K562 (cell line): ENCODE measurements at regions not wholly inside any gene's neighbourhood (a gene's known extent, or its start where the extent isn't known, plus 50 kb on each side); places are given as distances from the start of the nearest gene placed in this dataset.

ENCODE experiments used
- ATAC-seq: fragments of 200-7000 bp; cut with Tn5 transposase; 3 replicates; pipeline ENCODE4 v1.9.1; 2020; ENCODE audit warnings: moderate library complexity
- BruUV-seq: library from RNA; stranded (reverse); fragments of 400-500 nt; replicated peaks from 2 replicates; lab custom pipeline; 2021; lab: Mats Ljungman, UMichigan
- CTCF ChIA-PET: fragments of 300-600 bp; formaldehyde crosslinking; extraction: SDS; loops from one replicate; lab custom pipeline; 2021; ENCODE audit warnings: low intra/inter-chr PET ratio; lab: Yijun Ruan, JAX
- POLR2A ChIA-PET: fragments of 300-600, 350-650 bp; sonication (Branson Sonifier 250); formaldehyde crosslinking; extraction: SDS; loops from one replicate; lab custom pipeline; 2021; ENCODE audit warnings: antibody characterized with exemption, inconsistent platforms; lab: Yijun Ruan, JAX
- DNase-seq, 4 experiments: peaks; one replicate each; pipeline versions ENCODE4 v3.0.0 to v3.0.0-alpha.2; 2011 to 2018; ENCODE audit warnings: low spot score in 3 of 4, mixed read lengths in 3 of 4; ENCODE audit errors: extremely low read depth in 1 of 4
- FAIRE-seq: peaks from 2 replicates; lab custom pipeline; 2011; peaks lifted over from hg19 to GRCh38; lab: Jason Lieb, UNC
- H2AFZ ChIP-seq: 2 replicates; pipeline ENCODE4 v1.6.0; 2011; ENCODE audit warnings: low read depth, low read length, control low read depth, inconsistent platforms
- H3K27ac ChIP-seq: fragments of 200-600 bp; 3 replicates; pipeline ENCODE4 v1.8.0; 2011; ENCODE audit warnings: low read depth, mild to moderate bottlenecking, control low read depth, inconsistent platforms, low read length, moderate library complexity, mixed read lengths; ENCODE audit errors: extremely low read depth
- H3K27me3 ChIP-seq, 2 experiments: fragments of 300-600 bp in 1 of 2; 2 replicates in 1 of 2; 3 replicates in 1 of 2; pipeline versions ENCODE4 v1.6.0 to v1.8.0; 2011; ENCODE audit warnings: inconsistent platforms in 2 of 2, low read length in 2 of 2, mild to moderate bottlenecking in 1 of 2, mixed read lengths in 1 of 2, moderate library complexity in 1 of 2; ENCODE audit not compliant: control insufficient read depth in 2 of 2, insufficient read depth in 2 of 2
- H3K36me3 ChIP-seq: fragments of 300-600 bp; 3 replicates; pipeline ENCODE4 v1.8.0; 2011; ENCODE audit warnings: mild to moderate bottlenecking, low read length, inconsistent platforms; ENCODE audit not compliant: control insufficient read depth, insufficient read depth
- H3K4me1 ChIP-seq, 2 experiments: fragments of 200-600 bp in 1 of 2; replicated peaks in 1 of 2; 2 replicates in 1 of 2; 3 replicates in 1 of 2; pipeline versions ENCODE4 v1.5.1 to v1.8.0; 2011; ENCODE audit warnings: inconsistent platforms in 2 of 2, low read length in 2 of 2, mild to moderate bottlenecking in 1 of 2, mixed read lengths in 1 of 2, moderate library complexity in 1 of 2; ENCODE audit not compliant: control insufficient read depth in 2 of 2, insufficient read depth in 2 of 2
- H3K4me2 ChIP-seq: 2 replicates; pipeline ENCODE4 v1.6.1; 2011; ENCODE audit warnings: low read length, control low read depth, inconsistent platforms, mixed read lengths; ENCODE audit not compliant: insufficient read depth
- H3K4me3 ChIP-seq: fragments of 200-600 bp; sonication (generic), shearing (Covaris generic); 2 replicates; pipeline ENCODE4 v1.5.1; 2016; ENCODE audit warnings: control low read depth, inconsistent platforms
- H3K79me2 ChIP-seq: fragments of 200-600 bp; 3 replicates; pipeline ENCODE4 v1.8.0; 2011; ENCODE audit warnings: low read length, inconsistent platforms; ENCODE audit not compliant: control insufficient read depth, insufficient read depth
- H3K9ac ChIP-seq, 2 experiments: 2 replicates each; pipeline versions ENCODE4 v1.6.0 to v1.6.1; 2011; ENCODE audit warnings: low read depth in 2 of 2, low read length in 2 of 2, control low read depth in 1 of 2, inconsistent platforms in 1 of 2, mild to moderate bottlenecking in 1 of 2, mixed read lengths in 1 of 2; ENCODE audit not compliant: insufficient read depth in 1 of 2
- H3K9me1 ChIP-seq: one replicate; pipeline ENCODE4 v1.6.0; 2011; ENCODE audit warnings: inconsistent platforms, mild to moderate bottlenecking, low read length, moderate library complexity; ENCODE audit not compliant: control insufficient read depth, insufficient read depth
- H3K9me3 ChIP-seq: replicated peaks from 2 replicates; pipeline ENCODE4 v1.5.1; 2011; ENCODE audit warnings: low read depth, low read length, inconsistent platforms; ENCODE audit not compliant: control insufficient read depth, insufficient read depth
- H4K20me1 ChIP-seq: replicated peaks from 2 replicates; pipeline ENCODE4 v1.6.1; 2011; ENCODE audit warnings: low read length, inconsistent platforms, mixed read lengths; ENCODE audit not compliant: control insufficient read depth, insufficient read depth
- ATF1 ChIP-seq, 2 experiments: fragments of 450-650 bp in 1 of 2; IDR thresholded peaks; 2 replicates each; pipeline ENCODE4 v1.6.1; 2016; ENCODE audit warnings: missing compliant biosample characterization in 1 of 2, missing genetic modification characterization in 1 of 2
- CREM ChIP-seq: IDR thresholded peaks from 2 replicates; pipeline ENCODE4 v1.6.1; 2014; ENCODE audit warnings: antibody characterized with exemption, low read depth
- ELF1 ChIP-seq: fragments of 200-800 bp; sonication (Bioruptor generic); IDR thresholded peaks from 2 replicates; pipeline ENCODE4 v1.6.1; 2016; ENCODE audit warnings: missing genetic modification characterization, missing compliant biosample characterization
- KLF10 ChIP-seq: fragments of 250-450 bp; sonication (Bioruptor Pico); IDR thresholded peaks from 2 replicates; pipeline ENCODE4 v1.6.1; 2021; ENCODE audit warnings: matching md5 sums
- MYC ChIP-seq, 2 experiments: fragments of 250-450 bp in 1 of 2; sonication (Bioruptor Pico) in 1 of 2; IDR thresholded peaks; 2 replicates each; pipeline versions ENCODE4 v1.5.1 to v1.6.1; 2012 to 2021; ENCODE audit warnings: low read depth in 2 of 2, borderline replicate concordance in 1 of 2, improper control_type of control experiment in 1 of 2, low read length in 1 of 2, mild to moderate bottlenecking in 1 of 2, moderate library complexity in 1 of 2
- PHF20 ChIP-seq: fragments of 450-650 bp; IDR thresholded peaks from 2 replicates; pipeline ENCODE4 v1.6.1; 2018; ENCODE audit not compliant: partially characterized antibody
- ZNF444 ChIP-seq: fragments of 250-450 bp; sonication (Bioruptor Pico); IDR thresholded peaks from 2 replicates; pipeline ENCODE4 v1.4.0; 2020; ENCODE audit warnings: mild to moderate bottlenecking, moderate library complexity
- WGBS: fragments of 100-300 bp; shearing (Covaris generic); methylation state at CpG from one replicate; pipeline ENCODE4 v1.1.6; 2016; ENCODE audit warnings: low coverage, mixed read lengths; ENCODE audit not compliant: insufficient coverage; ENCODE audit errors: missing lambda C conversion rate; 5-methylcytosine and 5-hydroxymethylcytosine counted together
- in situ Hi-C: fragments of 300-500 bp; cut with MboI; formaldehyde crosslinking; loops from 4 replicates; pipeline ENCODE4 v1.15.0; 2018; ENCODE audit warnings: inconsistent platforms, mixed read lengths
- intact Hi-C: fragments of 100-400 bp; cut with micrococcal nuclease; formaldehyde crosslinking; loops from 2 replicates; pipeline ENCODE4 v1.14.2; 2022
- TF ChIP-seq, protein P1 (sequence below): IDR thresholded peaks from 2 replicates; pipeline ENCODE4 v1.6.1; 2016; ENCODE audit warnings: missing genetic modification characterization, missing compliant biosample characterization
- TF ChIP-seq, protein P2 (sequence below): fragments of 250-450 bp; sonication (Bioruptor Pico); IDR thresholded peaks from 2 replicates; pipeline ENCODE4 v1.4.0; 2020

DNA sequence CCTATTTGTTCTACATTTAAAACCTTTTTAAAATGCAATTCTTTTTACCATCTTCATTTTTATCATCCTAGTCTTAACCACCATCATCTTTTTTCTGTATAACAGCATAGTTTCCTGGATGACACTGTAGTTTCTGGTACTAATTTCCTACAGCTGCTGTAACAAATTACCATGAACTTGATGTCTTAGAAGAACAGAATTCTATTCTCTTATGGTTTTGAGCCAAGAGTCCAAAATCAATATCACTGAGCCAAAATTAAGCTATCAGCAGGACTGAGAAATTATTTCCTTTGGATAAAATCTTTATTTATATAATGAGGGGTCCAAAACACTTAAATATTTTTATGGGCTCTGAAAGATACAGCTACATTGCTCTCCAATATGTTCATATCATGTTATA, 539.3 kb downstream of the METTL4 start (continued):
- no peak for TF ChIP-seq ZNF444
- no peak for TF ChIP-seq MYC (IDR thresholded peaks at IDR 0.05; ENCODE audit: low read depth, low read length)
- no peak for TF ChIP-seq MYC (CRISPR knock-in tag; IDR thresholded peaks at IDR 0.05; ENCODE audit: borderline replicate concordance, low read depth)

DNA sequence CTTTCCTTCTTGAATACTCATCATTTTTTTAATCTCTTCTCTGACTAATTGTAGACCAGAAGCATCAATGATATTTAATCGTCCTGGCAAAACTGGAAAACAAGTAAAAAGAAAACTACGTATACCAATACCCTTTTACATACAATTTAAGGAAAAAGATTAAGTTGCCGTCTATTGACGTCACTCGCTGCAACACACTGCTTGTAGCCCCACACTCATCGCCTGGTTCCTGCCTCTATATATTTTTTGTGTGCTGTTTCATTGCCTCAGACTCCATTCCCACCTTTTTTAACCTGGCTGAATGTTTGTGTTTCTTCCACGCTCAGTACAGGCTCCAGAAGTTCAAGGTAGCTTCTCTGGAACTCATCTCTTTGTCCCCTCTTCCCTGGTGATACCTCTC, 536.2 kb downstream of the METTL4 start:
- Histone ChIP-seq H3K79me2 (no peaks in the 10 kb centered on the region), H3K4me2 (peak overlapping the region; percentile 25), H3K27ac (no peak overlapping the region), H3K9me3 (no peaks in the 10 kb centered on the region), H3K9me1 (no peaks in the 10 kb centered on the region), H3K9ac (no peak overlapping the region), H3K36me3 (no peaks in the 10 kb centered on the region), H3K4me3 (no peak overlapping the region), H4K20me1 (no peaks in the 10 kb centered on the region), H2AFZ (peak overlapping the region; percentile 73), H3K4me1 (no peaks in the 10 kb centered on the region), H3K27me3 (0 out of 5 replicates have a peak, but pooled peaks cover 0 to 7% of the 10 kb centered on the region in 2 experiments)
- no TSS peak for BruUV-seq
- TF ChIP-seq KLF10 (no peak), CREM (peak; percentile 66), ELF1 (tag) (no peak), PHF20 (peak; percentile 8), ATF1 (CRISPR knock-in tag; IDR thresholded peaks at IDR 0.05) (no peak), ATF1 (tag; IDR thresholded peaks at IDR 0.05) (peak; percentile 41)
- TF ChIP-seq, protein P1, sequence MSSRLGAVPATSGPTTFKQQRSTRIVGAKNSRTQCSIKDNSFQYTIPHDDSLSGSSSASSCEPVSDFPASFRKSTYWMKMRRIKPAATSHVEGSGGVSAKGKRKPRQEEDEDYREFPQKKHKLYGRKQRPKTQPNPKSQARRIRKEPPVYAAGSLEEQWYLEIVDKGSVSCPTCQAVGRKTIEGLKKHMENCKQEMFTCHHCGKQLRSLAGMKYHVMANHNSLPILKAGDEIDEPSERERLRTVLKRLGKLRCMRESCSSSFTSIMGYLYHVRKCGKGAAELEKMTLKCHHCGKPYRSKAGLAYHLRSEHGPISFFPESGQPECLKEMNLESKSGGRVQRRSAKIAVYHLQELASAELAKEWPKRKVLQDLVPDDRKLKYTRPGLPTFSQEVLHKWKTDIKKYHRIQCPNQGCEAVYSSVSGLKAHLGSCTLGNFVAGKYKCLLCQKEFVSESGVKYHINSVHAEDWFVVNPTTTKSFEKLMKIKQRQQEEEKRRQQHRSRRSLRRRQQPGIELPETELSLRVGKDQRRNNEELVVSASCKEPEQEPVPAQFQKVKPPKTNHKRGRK (tag): no peak
- TF ChIP-seq, protein P2, sequence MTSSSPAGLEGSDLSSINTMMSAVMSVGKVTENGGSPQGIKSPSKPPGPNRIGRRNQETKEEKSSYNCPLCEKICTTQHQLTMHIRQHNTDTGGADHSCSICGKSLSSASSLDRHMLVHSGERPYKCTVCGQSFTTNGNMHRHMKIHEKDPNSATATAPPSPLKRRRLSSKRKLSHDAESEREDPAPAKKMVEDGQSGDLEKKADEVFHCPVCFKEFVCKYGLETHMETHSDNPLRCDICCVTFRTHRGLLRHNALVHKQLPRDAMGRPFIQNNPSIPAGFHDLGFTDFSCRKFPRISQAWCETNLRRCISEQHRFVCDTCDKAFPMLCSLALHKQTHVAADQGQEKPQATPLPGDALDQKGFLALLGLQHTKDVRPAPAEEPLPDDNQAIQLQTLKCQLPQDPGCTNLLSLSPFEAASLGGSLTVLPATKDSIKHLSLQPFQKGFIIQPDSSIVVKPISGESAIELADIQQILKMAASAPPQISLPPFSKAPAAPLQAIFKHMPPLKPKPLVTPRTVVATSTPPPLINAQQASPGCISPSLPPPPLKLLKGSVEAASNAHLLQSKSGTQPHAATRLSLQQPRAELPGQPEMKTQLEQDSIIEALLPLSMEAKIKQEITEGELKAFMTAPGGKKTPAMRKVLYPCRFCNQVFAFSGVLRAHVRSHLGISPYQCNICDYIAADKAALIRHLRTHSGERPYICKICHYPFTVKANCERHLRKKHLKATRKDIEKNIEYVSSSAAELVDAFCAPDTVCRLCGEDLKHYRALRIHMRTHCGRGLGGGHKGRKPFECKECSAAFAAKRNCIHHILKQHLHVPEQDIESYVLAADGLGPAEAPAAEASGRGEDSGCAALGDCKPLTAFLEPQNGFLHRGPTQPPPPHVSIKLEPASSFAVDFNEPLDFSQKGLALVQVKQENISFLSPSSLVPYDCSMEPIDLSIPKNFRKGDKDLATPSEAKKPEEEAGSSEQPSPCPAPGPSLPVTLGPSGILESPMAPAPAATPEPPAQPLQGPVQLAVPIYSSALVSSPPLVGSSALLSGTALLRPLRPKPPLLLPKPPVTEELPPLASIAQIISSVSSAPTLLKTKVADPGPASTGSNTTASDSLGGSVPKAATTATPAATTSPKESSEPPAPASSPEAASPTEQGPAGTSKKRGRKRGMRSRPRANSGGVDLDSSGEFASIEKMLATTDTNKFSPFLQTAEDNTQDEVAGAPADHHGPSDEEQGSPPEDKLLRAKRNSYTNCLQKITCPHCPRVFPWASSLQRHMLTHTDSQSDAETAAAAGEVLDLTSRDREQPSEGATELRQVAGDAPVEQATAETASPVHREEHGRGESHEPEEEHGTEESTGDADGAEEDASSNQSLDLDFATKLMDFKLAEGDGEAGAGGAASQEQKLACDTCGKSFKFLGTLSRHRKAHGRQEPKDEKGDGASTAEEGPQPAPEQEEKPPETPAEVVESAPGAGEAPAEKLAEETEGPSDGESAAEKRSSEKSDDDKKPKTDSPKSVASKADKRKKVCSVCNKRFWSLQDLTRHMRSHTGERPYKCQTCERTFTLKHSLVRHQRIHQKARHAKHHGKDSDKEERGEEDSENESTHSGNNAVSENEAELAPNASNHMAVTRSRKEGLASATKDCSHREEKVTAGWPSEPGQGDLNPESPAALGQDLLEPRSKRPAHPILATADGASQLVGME: no peak
- intact Hi-C loops (no loop called here), in situ Hi-C loops (no loop called here)
- CTCF ChIA-PET: no interaction called here
- FAIRE-seq: no peak
- no peak for ATAC-seq
- POLR2A ChIA-PET: no interaction called here
- WGBS: 4% methylated on average over 7 of the region's 7 CpGs
- peak in 1 of 4 experiments; percentile 8 for DNase-seq
